GM23338 (cell line): ENCODE measurements at regions not wholly inside any gene's neighbourhood (a gene's known extent, or its start where the extent isn't known, plus 50 kb on each side); places are given as distances from the start of the nearest gene placed in this dataset.

Source experiments
- CREB1 ChIP-seq: fragments of 250-450 bp; sonication (Bioruptor Pico); IDR thresholded peaks from 2 replicates; pipeline ENCODE4 v1.5.0; 2020; ENCODE audit warnings: low read depth, mild to moderate bottlenecking, moderate library complexity
- EZH2 ChIP-seq: fragments of 200-600 bp; sonication (generic); IDR thresholded peaks from one replicate; pipeline ENCODE4 v1.8.0; 2017; ENCODE audit warnings: antibody characterized with exemption, mild to moderate bottlenecking, low read depth; ENCODE audit not compliant: unreplicated experiment
- POLR2AphosphoS5 ChIP-seq: IDR thresholded peaks from 2 replicates; pipeline ENCODE4 v1.6.1; 2016; ENCODE audit warnings: antibody characterized with exemption, low read depth
- TF ChIP-seq, protein P1 (sequence below), 2 experiments: fragments of 200-600 bp in 1 of 2; sonication (generic) in 1 of 2; conservative IDR thresholded peaks; 2 replicates each; pipeline versions ENCODE4 v1.5.1 to v1.6.1; 2016 to 2017; ENCODE audit warnings: antibody characterized with exemption in 2 of 2, low read depth in 2 of 2, mild to moderate bottlenecking in 2 of 2, moderate library complexity in 1 of 2

DNA sequence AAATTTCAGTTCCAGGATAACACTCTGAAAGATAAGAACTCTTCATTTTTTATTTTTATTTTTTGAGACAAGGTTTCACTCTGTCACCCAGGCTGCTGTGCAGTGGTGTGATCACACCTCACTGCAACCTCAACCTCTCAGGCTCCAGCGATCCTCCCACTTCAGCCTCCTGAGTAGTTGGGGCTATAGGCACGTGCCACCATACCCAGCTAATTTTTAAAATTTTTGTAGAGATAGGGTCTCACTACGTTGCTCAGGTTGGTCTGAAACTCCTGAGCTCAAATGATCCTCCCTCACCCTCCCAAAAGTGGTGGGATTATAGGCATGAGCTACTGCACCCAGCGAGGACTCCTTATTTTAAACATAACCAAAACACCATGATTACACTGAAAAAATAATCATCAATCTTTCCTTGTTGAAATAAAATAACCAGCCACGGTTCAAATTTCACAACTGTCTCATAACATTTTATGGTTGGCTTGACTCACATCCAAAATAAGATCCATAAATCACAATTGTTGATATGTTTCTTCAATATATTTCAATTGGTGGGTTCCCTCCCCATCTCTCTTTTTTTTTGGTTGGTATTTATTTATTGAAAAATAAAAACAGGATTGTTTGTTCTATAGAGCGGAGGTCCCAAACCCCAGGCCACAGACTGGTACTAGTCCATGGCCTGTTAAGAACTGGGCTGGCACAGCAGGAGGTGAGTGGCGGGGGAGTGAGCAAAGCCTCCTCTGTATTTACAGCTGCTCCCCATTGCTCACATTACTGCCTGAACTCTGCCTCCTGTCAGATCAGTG lies 60.1 kb upstream of the FAM171A1 start:
- TF ChIP-seq CREB1 (CRISPR knock-in tag) (no peak), POLR2AphosphoS5 (no peak), EZH2 (no peak)
- TF ChIP-seq, protein P1, sequence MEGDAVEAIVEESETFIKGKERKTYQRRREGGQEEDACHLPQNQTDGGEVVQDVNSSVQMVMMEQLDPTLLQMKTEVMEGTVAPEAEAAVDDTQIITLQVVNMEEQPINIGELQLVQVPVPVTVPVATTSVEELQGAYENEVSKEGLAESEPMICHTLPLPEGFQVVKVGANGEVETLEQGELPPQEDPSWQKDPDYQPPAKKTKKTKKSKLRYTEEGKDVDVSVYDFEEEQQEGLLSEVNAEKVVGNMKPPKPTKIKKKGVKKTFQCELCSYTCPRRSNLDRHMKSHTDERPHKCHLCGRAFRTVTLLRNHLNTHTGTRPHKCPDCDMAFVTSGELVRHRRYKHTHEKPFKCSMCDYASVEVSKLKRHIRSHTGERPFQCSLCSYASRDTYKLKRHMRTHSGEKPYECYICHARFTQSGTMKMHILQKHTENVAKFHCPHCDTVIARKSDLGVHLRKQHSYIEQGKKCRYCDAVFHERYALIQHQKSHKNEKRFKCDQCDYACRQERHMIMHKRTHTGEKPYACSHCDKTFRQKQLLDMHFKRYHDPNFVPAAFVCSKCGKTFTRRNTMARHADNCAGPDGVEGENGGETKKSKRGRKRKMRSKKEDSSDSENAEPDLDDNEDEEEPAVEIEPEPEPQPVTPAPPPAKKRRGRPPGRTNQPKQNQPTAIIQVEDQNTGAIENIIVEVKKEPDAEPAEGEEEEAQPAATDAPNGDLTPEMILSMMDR (conservative IDR thresholded peaks at IDR 0.05; ENCODE audit: low read depth in 2 of 2): no peak
